B cell (primary cell): ENCODE measurements at regions not wholly inside any gene's neighbourhood (a gene's known extent, or its start where the extent isn't known, plus 50 kb on each side); places are given as distances from the start of the nearest gene placed in this dataset.
"Not testable (repeated sequence)": the region's sequence is repeated elsewhere in the genome, so short reads cannot be mapped to it uniquely, and the experiment has no call there.

Source experiments
- ATAC-seq: fragments of 200-7000 bp; cut with Tn5 transposase; one replicate; pipeline ENCODE4 v1.10.0; 2021; ENCODE audit warnings: low read depth, mild to moderate bottlenecking, moderate number of reproducible peaks, moderate library complexity
- CTCF ChIA-PET: fragments of 350-600 bp; sonication (Branson Sonifier 250); formaldehyde crosslinking; loops from one replicate; lab custom pipeline; 2021; ENCODE audit warnings: antibody characterized with exemption, inconsistent platforms; lab: Charles Lee
- POLR2A ChIA-PET: fragments of 350-600 bp; sonication (Branson Sonifier 250); formaldehyde crosslinking; loops from one replicate; lab custom pipeline; 2021; ENCODE audit warnings: antibody characterized with exemption; lab: Charles Lee
- DNase-seq: peaks from one replicate; pipeline ENCODE4 v3.0.0; 2013
- H2AFZ ChIP-seq: 2 replicates; pipeline ENCODE4 v1.6.1; 2012; ENCODE audit warnings: mild to moderate bottlenecking, low read depth, low read length; ENCODE audit not compliant: insufficient read depth, poor library complexity, severe bottlenecking
- H3K27ac ChIP-seq, 2 donors: 1 replicate in 1 of 2; 2 replicates in 1 of 2; pipeline ENCODE4 v1.5.1; 2012 to 2013; ENCODE audit warnings: low read length in 2 of 2, mild to moderate bottlenecking in 2 of 2, moderate library complexity in 1 of 2
- H3K27me3 ChIP-seq, 4 experiments: fragments of 200-600 bp in 1 of 4; sonication (generic) in 1 of 4; replicated peaks in 1 of 4; 1 replicate in 2 of 4; 2 replicates in 2 of 4; pipeline versions ENCODE4 v1.6.1 to v1.7.0; 2013 to 2016; ENCODE audit warnings: low read length in 3 of 4, mild to moderate bottlenecking in 2 of 4, mixed read lengths in 1 of 4, moderate library complexity in 1 of 4; ENCODE audit not compliant: insufficient read depth in 4 of 4, control insufficient read depth in 3 of 4; ENCODE audit errors: control extremely low read depth in 1 of 4
- H3K36me3 ChIP-seq, 2 experiments: replicated peaks in 1 of 2; 1 replicate in 1 of 2; 2 replicates in 1 of 2; pipeline versions ENCODE4 v1.6.1 to v1.7.1; 2013; ENCODE audit warnings: low read length in 1 of 2; ENCODE audit not compliant: insufficient read depth in 2 of 2, control insufficient read depth in 1 of 2; ENCODE audit errors: control extremely low read depth in 1 of 2, extremely low read depth in 1 of 2
- H3K4me1 ChIP-seq, 2 donors: fragments of 200-600 bp in 1 of 2; sonication (generic) in 1 of 2; 1 replicate in 1 of 2; 2 replicates in 1 of 2; pipeline versions ENCODE4 v1.5.1 to v1.6.1; 2013 to 2017; ENCODE audit warnings: low read length in 2 of 2; ENCODE audit not compliant: control insufficient read depth in 2 of 2, insufficient read depth in 2 of 2
- H3K4me2 ChIP-seq: replicated peaks from 2 replicates; pipeline ENCODE3; 2012; ENCODE audit warnings: mild to moderate bottlenecking, low read depth, low read length; ENCODE audit not compliant: poor library complexity, severe bottlenecking
- H3K4me3 ChIP-seq, 5 experiments: fragments of 200-600 bp in 1 of 5; sonication (generic) in 1 of 5; 1 replicate in 3 of 5; 2 replicates in 2 of 5; pipeline versions ENCODE4 v1.5.1 to v1.7.0; 2011 to 2016; ENCODE audit warnings: low read length in 4 of 5, mild to moderate bottlenecking in 4 of 5, low read depth in 2 of 5, control low read depth in 1 of 5, moderate library complexity in 1 of 5; ENCODE audit not compliant: insufficient read depth in 1 of 5; ENCODE audit errors: control extremely low read depth in 1 of 5, extremely low read depth in 1 of 5
- H3K79me2 ChIP-seq: fragments of 200-600 bp; sonication (generic); one replicate; pipeline ENCODE4 v1.6.0; 2016; ENCODE audit warnings: low read length; ENCODE audit not compliant: control insufficient read depth, insufficient read depth
- H3K9ac ChIP-seq: fragments of 200-600 bp; sonication (generic); 2 replicates; pipeline ENCODE4 v1.6.1; 2017; ENCODE audit warnings: mild to moderate bottlenecking, low read length, moderate library complexity
- H3K9me3 ChIP-seq, 3 donors: one replicate each; pipeline versions ENCODE4 v1.6.1 to v1.7.1; 2013; ENCODE audit warnings: low read length in 2 of 3; ENCODE audit not compliant: control insufficient read depth in 2 of 3, insufficient read depth in 1 of 3; ENCODE audit errors: control extremely low read depth in 1 of 3
- H4K20me1 ChIP-seq: 2 replicates; pipeline ENCODE4 v1.6.0; 2012; ENCODE audit warnings: mild to moderate bottlenecking, low read length; ENCODE audit not compliant: insufficient read depth, control insufficient read depth, poor library complexity, severe bottlenecking
- H3K27ac Mint-ChIP-seq: one replicate; pipeline ENCODE4 v1.8.0; 2021; ENCODE audit warnings: mixed read lengths
- H3K27me3 Mint-ChIP-seq: one replicate; pipeline ENCODE4 v1.8.0; 2021; ENCODE audit warnings: mixed read lengths
- H3K4me1 Mint-ChIP-seq: one replicate; pipeline ENCODE4 v1.8.0; 2021; ENCODE audit warnings: mixed read lengths
- H3K4me3 Mint-ChIP-seq: one replicate; pipeline ENCODE4 v1.8.0; 2021; ENCODE audit warnings: mixed read lengths
- H3K9me3 Mint-ChIP-seq: one replicate; pipeline ENCODE4 v1.8.0; 2022; ENCODE audit warnings: mixed read lengths; ENCODE audit not compliant: insufficient read depth
- CTCF ChIP-seq: fragments of 200-600 bp; IDR thresholded peaks from one replicate; pipeline ENCODE4 v1.8.0; 2022; ENCODE audit warnings: antibody characterized with exemption, mild to moderate bottlenecking
- EZH2 ChIP-seq: IDR thresholded peaks from 2 replicates; pipeline ENCODE4 v1.6.1; 2012; ENCODE audit warnings: borderline replicate concordance, low read depth, mild to moderate bottlenecking, moderate library complexity, low read length; ENCODE audit not compliant: insufficient read depth, poor library complexity, severe bottlenecking
- WGBS: methylation state at CpG from one replicate; pipeline ENCODE4 v1.1.5; 2013; ENCODE audit warnings: missing lambda C conversion rate; ENCODE audit not compliant: insufficient coverage; 5-methylcytosine and 5-hydroxymethylcytosine counted together
- intact Hi-C: fragments of 100-400 bp; cut with micrococcal nuclease; formaldehyde crosslinking; loops from one replicate; pipeline ENCODE4 v1.10.0; 2022

DNA sequence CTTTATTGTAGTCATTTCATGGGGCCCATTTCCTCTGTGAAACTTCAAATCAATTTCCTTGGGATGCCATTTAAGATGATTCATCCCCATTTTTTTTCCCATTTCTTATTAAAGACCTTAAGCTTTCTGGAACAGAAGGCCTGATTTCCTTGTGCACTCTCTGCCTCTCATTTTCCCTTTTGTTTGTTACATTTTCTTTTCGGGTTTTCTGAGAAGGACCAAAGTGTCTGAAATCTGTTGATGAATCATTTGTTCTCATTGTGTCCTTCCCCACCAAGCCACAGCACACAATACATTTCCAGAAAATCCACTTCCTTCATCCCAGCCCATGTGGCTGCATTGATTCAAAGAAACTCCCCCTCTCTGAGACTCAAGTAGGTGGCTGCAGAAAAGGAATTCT lies 372.4 kb downstream of the SFMBT2 start:
- Mint-ChIP-seq H3K4me3 (no peak overlapping the region), H3K4me1 (peaks cover 11% of the 10 kb centered on the region), H3K27me3 (peaks cover 37% of the 10 kb centered on the region), H3K27ac (no peak overlapping the region), H3K9me3 (no peaks in the 10 kb centered on the region)
- no peak overlapping the region for H3K4me2 ChIP-seq
- ChIA-PET POLR2A (no interaction called here), CTCF (no interaction called here)
- H3K9ac ChIP-seq = no peak overlapping the region
- H3K27me3 ChIP-seq = no peaks in the 10 kb centered on the region
- peaks cover 0 to 6% of the 10 kb centered on the region in 2 donors for H3K4me1 ChIP-seq
- no peaks in the 10 kb centered on the region for H3K36me3 ChIP-seq
- TF ChIP-seq EZH2 (no peak), CTCF (no peak)
- no peak overlapping the region for H3K27ac ChIP-seq
- intact Hi-C loops = no loop called here
- no peak overlapping the region for H3K4me3 ChIP-seq
- no peaks in the 10 kb centered on the region for H3K9me3 ChIP-seq
- DNase-seq (no peak), ATAC-seq (no peak)
- H4K20me1 ChIP-seq = no peaks in the 10 kb centered on the region
- WGBS = no CpG with 5 or more reads among the region's 1 CpG
- no peaks in the 10 kb centered on the region for H3K79me2 ChIP-seq
- no peak overlapping the region for H2AFZ ChIP-seq

DNA sequence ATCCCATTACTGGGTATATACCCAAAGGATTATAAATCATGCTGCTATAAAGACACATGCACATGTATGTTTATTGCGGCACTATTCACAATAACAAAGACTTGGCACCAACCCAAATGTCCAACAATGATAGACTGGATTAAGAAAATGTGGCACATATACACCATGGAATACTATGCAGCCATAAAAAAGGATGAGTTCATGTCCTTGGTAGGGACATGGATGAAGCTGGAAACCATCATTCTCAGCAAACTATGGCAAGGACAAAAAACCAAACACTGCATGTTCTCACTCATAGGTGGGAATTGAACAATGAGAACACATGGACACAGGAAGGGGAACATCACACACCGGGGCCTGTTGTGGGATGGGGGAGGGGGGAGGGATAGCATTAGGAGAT lies 373.4 kb downstream of the SFMBT2 start:
- H3K9me3 Mint-ChIP-seq, H3K4me2 ChIP-seq, intact Hi-C loops, H3K4me3 Mint-ChIP-seq, H2AFZ ChIP-seq, H3K4me3 ChIP-seq, POLR2A ChIA-PET, H3K27ac ChIP-seq, H3K36me3 ChIP-seq, CTCF ChIA-PET, H3K9me3 ChIP-seq, H3K9ac ChIP-seq, H3K4me1 ChIP-seq, ATAC-seq, H4K20me1 ChIP-seq, DNase-seq, H3K79me2 ChIP-seq, H3K27me3 ChIP-seq, H3K27ac Mint-ChIP-seq: not testable (repeated sequence)
- H3K27me3 Mint-ChIP-seq = peaks cover 35% of the 10 kb centered on the region
- no CpG with 5 or more reads among the region's 2 CpGs for WGBS
- H3K4me1 Mint-ChIP-seq = peaks cover 11% of the 10 kb centered on the region
